NCI-H1105 (cell line): ENCODE measurements at regions not wholly inside any gene's neighbourhood (a gene's known extent, or its start where the extent isn't known, plus 50 kb on each side); places are given as distances from the start of the nearest gene placed in this dataset.
"Not testable (repeated sequence)": the region's sequence is repeated elsewhere in the genome, so short reads cannot be mapped to it uniquely, and the experiment has no call there.

Experiments used
- DNase-seq: peaks from one replicate; lab custom pipeline; 2025; lab: John Stamatoyannopoulos, UW

- no peak for DNase-seq
These were observed 169.8 kb downstream of the LEPR start for GRCh38 chr1:65590279-65590678.

- DNase-seq: no peak
These were observed 173.0 kb downstream of the LEPR start for GRCh38 chr1:65593516-65593915.

- no peak for DNase-seq
These were observed 175.3 kb downstream of the LEPR start for GRCh38 chr1:65595724-65596123.

GRCh38 chr1:65596768-65597167 is 176.3 kb downstream of the LEPR start:
- no peak for DNase-seq

GRCh38 chr1:65605621-65606020 is 185.2 kb downstream of the LEPR start:
- DNase-seq: no peak

GRCh38 chr1:65606426-65606825 is 186.0 kb downstream of the LEPR start:
- DNase-seq: no peak

GRCh38 chr1:65613884-65614283 is 178.8 kb upstream of the PDE4B start:
- DNase-seq: no peak

GRCh38 chr1:65615859-65616258 is 176.8 kb upstream of the PDE4B start:
- DNase-seq: no peak

- DNase-seq: not testable (repeated sequence)
These were observed 171.0 kb upstream of the PDE4B start for GRCh38 chr1:65621721-65622120.

- DNase-seq: no peak
These were observed 168.8 kb upstream of the PDE4B start for GRCh38 chr1:65623895-65624294.

GRCh38 chr1:65625528-65625927 is 167.2 kb upstream of the PDE4B start:
- no peak for DNase-seq

GRCh38 chr1:65626003-65626402 is 166.7 kb upstream of the PDE4B start:
- no peak for DNase-seq

GRCh38 chr1:65629788-65630187 is 162.9 kb upstream of the PDE4B start:
- DNase-seq: no peak

- DNase-seq: no peak
These were observed 161.8 kb upstream of the PDE4B start for GRCh38 chr1:65630855-65631254.

- DNase-seq: no peak
These were observed 160.5 kb upstream of the PDE4B start for GRCh38 chr1:65632235-65632634.

- DNase-seq: no peak
These were observed 152.6 kb upstream of the PDE4B start for GRCh38 chr1:65640046-65640445.

- not testable (repeated sequence) for DNase-seq
These were observed 143.5 kb upstream of the PDE4B start for GRCh38 chr1:65649185-65649584.

- no peak for DNase-seq
These were observed 142.0 kb upstream of the PDE4B start for GRCh38 chr1:65650682-65651081.

GRCh38 chr1:65654526-65654925 is 138.2 kb upstream of the PDE4B start:
- DNase-seq: not testable (repeated sequence)

GRCh38 chr1:65657609-65658008 is 135.1 kb upstream of the PDE4B start:
- not testable (repeated sequence) for DNase-seq

GRCh38 chr1:65658122-65658521 is 134.6 kb upstream of the PDE4B start:
- no peak for DNase-seq

- no peak for DNase-seq
These were observed 124.3 kb upstream of the PDE4B start for GRCh38 chr1:65668368-65668767.

- DNase-seq: no peak
These were observed 122.2 kb upstream of the PDE4B start for GRCh38 chr1:65670518-65670917.

- no peak for DNase-seq
These were observed 118.2 kb upstream of the PDE4B start for GRCh38 chr1:65674522-65674921.

- DNase-seq: no peak
These were observed 112.9 kb upstream of the PDE4B start for GRCh38 chr1:65679773-65680172.
